ENCODE measurements at regions not wholly inside any gene's neighbourhood (a gene's known extent, or its start where the extent isn't known, plus 50 kb on each side); places are given as distances from the start of the nearest gene placed in this dataset.

DNA sequence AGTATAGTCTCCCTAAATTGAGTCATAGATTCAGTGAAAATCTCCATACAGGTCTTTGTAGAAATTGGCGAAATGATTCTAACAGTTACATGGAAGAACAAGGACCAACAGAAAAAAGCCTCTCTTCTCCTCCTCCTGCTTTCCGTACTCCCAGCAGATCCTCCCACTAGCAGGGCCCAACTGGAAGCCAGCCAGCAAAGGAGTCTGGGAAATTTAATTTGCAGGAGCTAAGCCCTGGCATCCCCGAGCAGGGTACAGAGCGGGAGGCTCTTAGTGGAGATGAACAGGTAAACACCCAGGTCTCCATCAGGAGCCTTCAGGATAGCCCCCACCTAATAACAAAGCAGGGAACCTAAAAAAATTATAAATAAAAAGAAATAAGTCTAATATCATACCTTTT is 1473.8 kb downstream of the TBC1D22A start:
- Mint-ChIP-seq H3K36me3 (ENCODE audit: low read depth) (peaks cover 9% of the 10 kb centered on the region; the same call in 2 of the 3 replicates), H3K9me3 (peaks cover 19% of the 10 kb centered on the region), H3K27me3 (ENCODE audit: insufficient read depth, low read depth, poor library complexity) (peaks cover 10% of the 10 kb centered on the region), H3K27ac (no peak overlapping the region), H3K4me1 (peaks cover 18% of the 10 kb centered on the region), H3K4me3 (no peak overlapping the region)
- TF ChIP-seq CREB1 (CRISPR knock-in tag; IDR thresholded peaks at IDR 0.05; ENCODE audit: low read depth), result no peak
- TF ChIP-seq JUNB (IDR thresholded peaks at IDR 0.05; ENCODE audit: unreplicated experiment), result no peak
- Histone ChIP-seq H3K4me1 (ENCODE audit: insufficient read depth) (peaks cover 3% of the 10 kb centered on the region; the same call in 1 of the 2 replicates), H3K27me3 (ENCODE audit: insufficient read depth) (no peaks in the 10 kb centered on the region), H3K36me3 (ENCODE audit: insufficient read depth) (no peaks in the 10 kb centered on the region), H4K20me1 (replicated peaks; ENCODE audit: insufficient read depth) (no peaks in the 10 kb centered on the region), H3K79me2 (replicated peaks; ENCODE audit: insufficient read depth) (no peaks in the 10 kb centered on the region), H3K4me3 (no peak overlapping the region), H3K4me2 (no peak overlapping the region), H3F3A (replicated peaks; ENCODE audit: low read depth) (no peaks in the 10 kb centered on the region), H3K27ac (ENCODE audit: low read depth) (no peak overlapping the region), H2AFZ (no peak overlapping the region), H3K9me2 (ENCODE audit: insufficient read depth) (no peaks in the 10 kb centered on the region)
- ATAC-seq, result no peak
- DNase-seq (ENCODE audit: low spot score), result no peak

DNA sequence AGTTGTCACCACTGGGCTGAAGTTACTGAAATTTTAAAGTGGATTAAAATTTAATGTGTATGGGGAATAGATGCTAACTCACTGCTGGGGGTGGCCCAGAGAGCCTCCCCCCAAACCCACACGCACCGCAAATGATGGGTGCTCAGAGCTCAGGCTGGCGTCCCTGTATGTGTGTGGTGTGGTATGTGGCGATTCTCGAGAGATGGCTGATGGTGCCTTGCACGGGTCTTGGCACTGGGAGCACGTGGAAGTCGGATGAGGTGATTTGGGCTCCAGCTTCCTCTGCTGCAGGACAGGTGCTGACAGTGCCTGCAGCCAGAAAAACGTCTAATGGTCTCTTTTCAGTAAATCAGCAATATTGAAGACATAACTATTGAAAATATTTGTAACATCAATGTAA is 1473.3 kb downstream of the TBC1D22A start:
- Histone ChIP-seq H4K20me1 (replicated peaks; ENCODE audit: insufficient read depth) (no peaks in the 10 kb centered on the region), H3K4me3 (no peak overlapping the region), H3K27ac (ENCODE audit: low read depth) (no peak overlapping the region), H3K27me3 (ENCODE audit: insufficient read depth) (no peaks in the 10 kb centered on the region), H3F3A (replicated peaks; ENCODE audit: low read depth) (no peaks in the 10 kb centered on the region), H3K36me3 (ENCODE audit: insufficient read depth) (no peaks in the 10 kb centered on the region), H3K4me1 (ENCODE audit: insufficient read depth) (peaks cover 3% of the 10 kb centered on the region; the same call in 1 of the 2 replicates), H3K9me2 (ENCODE audit: insufficient read depth) (no peaks in the 10 kb centered on the region), H3K79me2 (replicated peaks; ENCODE audit: insufficient read depth) (no peaks in the 10 kb centered on the region), H2AFZ (no peak overlapping the region), H3K4me2 (no peak overlapping the region)
- peaks cover 18% of the 10 kb centered on the region for H3K4me1 Mint-ChIP-seq
- DNase-seq (ENCODE audit: low spot score) (no peak), ATAC-seq (no peak)
- no peak overlapping the region for H3K27ac Mint-ChIP-seq
- peaks cover 9% of the 10 kb centered on the region; the same call in 2 of the 3 replicates for H3K36me3 Mint-ChIP-seq (ENCODE audit: low read depth)
- TF ChIP-seq NANOG (IDR thresholded peaks at IDR 0.05; ENCODE audit: borderline replicate concordance) (no peak), CREB1 (CRISPR knock-in tag; IDR thresholded peaks at IDR 0.05; ENCODE audit: low read depth) (no peak)
- H3K4me3 Mint-ChIP-seq, result no peak overlapping the region
- peaks cover 19% of the 10 kb centered on the region for H3K9me3 Mint-ChIP-seq
- peaks cover 10% of the 10 kb centered on the region for H3K27me3 Mint-ChIP-seq (ENCODE audit: insufficient read depth, low read depth, poor library complexity)

DNA sequence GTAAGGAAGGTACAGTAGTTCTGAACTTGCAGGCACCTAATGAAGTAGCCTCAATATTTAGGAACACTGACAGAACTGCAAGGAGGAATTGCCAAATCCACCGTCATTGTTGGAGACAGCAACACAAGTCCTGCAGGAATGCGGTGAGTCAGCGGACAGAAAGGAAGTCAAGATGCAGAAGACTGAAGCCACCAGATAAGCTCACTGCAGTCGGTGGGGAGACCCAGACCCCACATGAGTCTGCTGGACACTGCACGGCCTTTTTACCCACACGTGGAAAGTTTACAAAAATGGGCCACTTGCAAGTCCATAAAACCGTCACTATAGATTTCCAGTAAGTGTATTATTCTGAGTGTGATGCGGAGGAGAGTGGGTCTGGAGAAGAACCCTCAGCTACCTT is 1471.6 kb downstream of the TBC1D22A start:
- H4K20me1 ChIP-seq (replicated peaks; ENCODE audit: insufficient read depth), result no peaks in the 10 kb centered on the region
- Mint-ChIP-seq H3K9me3 (peaks cover 24% of the 10 kb centered on the region), H3K4me1 (peaks cover 3% of the 10 kb centered on the region; the same call in 2 of the 3 replicates), H3K4me3 (no peak overlapping the region), H3K27me3 (ENCODE audit: insufficient read depth, low read depth, poor library complexity) (peaks cover 10% of the 10 kb centered on the region), H3K36me3 (ENCODE audit: low read depth) (peaks cover 9% of the 10 kb centered on the region; the same call in 2 of the 3 replicates), H3K27ac (no peak overlapping the region)
- no peak overlapping the region for H3K4me2 ChIP-seq
- no peaks in the 10 kb centered on the region for H3F3A ChIP-seq (replicated peaks; ENCODE audit: low read depth)
- H3K79me2 ChIP-seq (replicated peaks; ENCODE audit: insufficient read depth), result no peaks in the 10 kb centered on the region
- H3K27me3 ChIP-seq (ENCODE audit: insufficient read depth), result no peaks in the 10 kb centered on the region
- H2AFZ ChIP-seq, result no peak overlapping the region
- H3K27ac ChIP-seq (ENCODE audit: low read depth), result no peak overlapping the region
- H3K9me2 ChIP-seq (ENCODE audit: insufficient read depth), result no peaks in the 10 kb centered on the region
- no peak for TF ChIP-seq STAT1 (IDR thresholded peaks at IDR 0.05; ENCODE audit: unreplicated experiment)
- TF ChIP-seq, protein P1, sequence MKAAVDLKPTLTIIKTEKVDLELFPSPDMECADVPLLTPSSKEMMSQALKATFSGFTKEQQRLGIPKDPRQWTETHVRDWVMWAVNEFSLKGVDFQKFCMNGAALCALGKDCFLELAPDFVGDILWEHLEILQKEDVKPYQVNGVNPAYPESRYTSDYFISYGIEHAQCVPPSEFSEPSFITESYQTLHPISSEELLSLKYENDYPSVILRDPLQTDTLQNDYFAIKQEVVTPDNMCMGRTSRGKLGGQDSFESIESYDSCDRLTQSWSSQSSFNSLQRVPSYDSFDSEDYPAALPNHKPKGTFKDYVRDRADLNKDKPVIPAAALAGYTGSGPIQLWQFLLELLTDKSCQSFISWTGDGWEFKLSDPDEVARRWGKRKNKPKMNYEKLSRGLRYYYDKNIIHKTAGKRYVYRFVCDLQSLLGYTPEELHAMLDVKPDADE (IDR thresholded peaks at IDR 0.05), result no peak
- TF ChIP-seq EZH2 (IDR thresholded peaks at IDR 0.05; ENCODE audit: low read depth, unreplicated experiment), result no peak
- TF ChIP-seq POLR2AphosphoS5 (IDR thresholded peaks at IDR 0.05; ENCODE audit: low read depth), result no peak
- TF ChIP-seq ZNF114 (CRISPR knock-in tag; IDR thresholded peaks at IDR 0.05), result no peak
- TF ChIP-seq EZH2phosphoT487 (IDR thresholded peaks at IDR 0.05; ENCODE audit: unreplicated experiment), result no peak
- TF ChIP-seq, protein P2, sequence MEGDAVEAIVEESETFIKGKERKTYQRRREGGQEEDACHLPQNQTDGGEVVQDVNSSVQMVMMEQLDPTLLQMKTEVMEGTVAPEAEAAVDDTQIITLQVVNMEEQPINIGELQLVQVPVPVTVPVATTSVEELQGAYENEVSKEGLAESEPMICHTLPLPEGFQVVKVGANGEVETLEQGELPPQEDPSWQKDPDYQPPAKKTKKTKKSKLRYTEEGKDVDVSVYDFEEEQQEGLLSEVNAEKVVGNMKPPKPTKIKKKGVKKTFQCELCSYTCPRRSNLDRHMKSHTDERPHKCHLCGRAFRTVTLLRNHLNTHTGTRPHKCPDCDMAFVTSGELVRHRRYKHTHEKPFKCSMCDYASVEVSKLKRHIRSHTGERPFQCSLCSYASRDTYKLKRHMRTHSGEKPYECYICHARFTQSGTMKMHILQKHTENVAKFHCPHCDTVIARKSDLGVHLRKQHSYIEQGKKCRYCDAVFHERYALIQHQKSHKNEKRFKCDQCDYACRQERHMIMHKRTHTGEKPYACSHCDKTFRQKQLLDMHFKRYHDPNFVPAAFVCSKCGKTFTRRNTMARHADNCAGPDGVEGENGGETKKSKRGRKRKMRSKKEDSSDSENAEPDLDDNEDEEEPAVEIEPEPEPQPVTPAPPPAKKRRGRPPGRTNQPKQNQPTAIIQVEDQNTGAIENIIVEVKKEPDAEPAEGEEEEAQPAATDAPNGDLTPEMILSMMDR (conservative IDR thresholded peaks at IDR 0.05; ENCODE audit: low read depth in 2 of 2), result no peak
- TF ChIP-seq JUNB (IDR thresholded peaks at IDR 0.05; ENCODE audit: unreplicated experiment), result no peak
- TF ChIP-seq CREB1 (CRISPR knock-in tag; IDR thresholded peaks at IDR 0.05; ENCODE audit: low read depth), result no peak
- TF ChIP-seq ZNF331 (CRISPR knock-in tag; IDR thresholded peaks at IDR 0.05; ENCODE audit: low read depth), result no peak
- no peak overlapping the region for H3K4me3 ChIP-seq
- DNase-seq (ENCODE audit: low spot score) (no peak), ATAC-seq (no peak)
- H3K4me1 ChIP-seq (ENCODE audit: insufficient read depth), result no peaks in the 10 kb centered on the region
- no peaks in the 10 kb centered on the region for H3K36me3 ChIP-seq (ENCODE audit: insufficient read depth)

All from GM23338 (cell line).